ENCODE measurements at regions not wholly inside any gene's neighbourhood (a gene's known extent, or its start where the extent isn't known, plus 50 kb on each side); places are given as distances from the start of the nearest gene placed in this dataset.

DNA sequence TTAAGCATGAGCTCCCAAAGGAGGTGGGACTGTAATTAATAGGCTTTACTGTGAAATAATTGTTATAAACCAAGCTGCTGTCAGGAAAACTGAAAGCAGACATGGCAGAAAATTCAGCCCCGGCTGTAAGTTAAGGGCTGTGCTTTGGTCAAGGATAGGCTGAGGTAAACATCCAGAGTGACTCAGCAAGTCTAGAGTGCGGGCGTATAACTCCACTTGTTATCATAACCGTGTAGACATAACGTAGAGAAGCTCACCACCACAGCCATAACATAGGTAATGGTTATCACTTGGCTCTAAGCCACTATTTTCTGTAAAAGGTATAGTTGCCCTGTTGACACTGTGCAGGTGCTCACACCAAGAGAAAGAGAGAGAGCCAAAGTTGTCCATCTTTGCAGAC lies 316.8 kb downstream of the DCDC2C start:
- no peak for TF ChIP-seq ZNF501 (tag by site-specific recombination; IDR thresholded peaks at IDR 0.05)
- TF ChIP-seq, protein P1, sequence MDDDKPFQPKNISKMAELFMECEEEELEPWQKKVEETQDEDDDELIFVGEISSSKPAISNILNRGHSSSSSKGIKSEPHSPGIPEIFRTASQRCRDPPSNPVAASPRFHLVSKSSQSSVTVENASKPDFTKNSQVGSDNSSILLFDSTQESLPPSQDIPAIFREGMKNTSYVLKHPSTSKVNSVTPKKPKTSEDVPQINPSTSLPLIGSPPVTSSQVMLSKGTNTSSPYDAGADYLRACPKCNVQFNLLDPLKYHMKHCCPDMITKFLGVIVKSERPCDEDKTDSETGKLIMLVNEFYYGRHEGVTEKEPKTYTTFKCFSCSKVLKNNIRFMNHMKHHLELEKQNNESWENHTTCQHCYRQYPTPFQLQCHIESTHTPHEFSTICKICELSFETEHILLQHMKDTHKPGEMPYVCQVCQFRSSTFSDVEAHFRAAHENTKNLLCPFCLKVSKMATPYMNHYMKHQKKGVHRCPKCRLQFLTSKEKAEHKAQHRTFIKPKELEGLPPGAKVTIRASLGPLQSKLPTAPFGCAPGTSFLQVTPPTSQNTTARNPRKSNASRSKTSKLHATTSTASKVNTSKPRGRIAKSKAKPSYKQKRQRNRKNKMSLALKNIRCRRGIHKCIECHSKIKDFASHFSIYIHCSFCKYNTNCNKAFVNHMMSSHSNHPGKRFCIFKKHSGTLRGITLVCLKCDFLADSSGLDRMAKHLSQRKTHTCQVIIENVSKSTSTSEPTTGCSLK (tag by site-specific recombination; IDR thresholded peaks at IDR 0.05), result no peak
- TF ChIP-seq ZBTB8A (tag by site-specific recombination; IDR thresholded peaks at IDR 0.05), result no peak
- TF ChIP-seq ZSCAN30 (tag by site-specific recombination; IDR thresholded peaks at IDR 0.05), result no peak
- TF ChIP-seq, protein P2, sequence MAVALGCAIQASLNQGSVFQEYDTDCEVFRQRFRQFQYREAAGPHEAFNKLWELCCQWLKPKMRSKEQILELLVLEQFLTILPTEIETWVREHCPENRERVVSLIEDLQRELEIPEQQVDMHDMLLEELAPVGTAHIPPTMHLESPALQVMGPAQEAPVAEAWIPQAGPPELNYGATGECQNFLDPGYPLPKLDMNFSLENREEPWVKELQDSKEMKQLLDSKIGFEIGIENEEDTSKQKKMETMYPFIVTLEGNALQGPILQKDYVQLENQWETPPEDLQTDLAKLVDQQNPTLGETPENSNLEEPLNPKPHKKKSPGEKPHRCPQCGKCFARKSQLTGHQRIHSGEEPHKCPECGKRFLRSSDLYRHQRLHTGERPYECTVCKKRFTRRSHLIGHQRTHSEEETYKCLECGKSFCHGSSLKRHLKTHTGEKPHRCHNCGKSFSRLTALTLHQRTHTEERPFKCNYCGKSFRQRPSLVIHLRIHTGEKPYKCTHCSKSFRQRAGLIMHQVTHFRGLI (tag by site-specific recombination; IDR thresholded peaks at IDR 0.05), result no peak
- TF ChIP-seq, protein P3, sequence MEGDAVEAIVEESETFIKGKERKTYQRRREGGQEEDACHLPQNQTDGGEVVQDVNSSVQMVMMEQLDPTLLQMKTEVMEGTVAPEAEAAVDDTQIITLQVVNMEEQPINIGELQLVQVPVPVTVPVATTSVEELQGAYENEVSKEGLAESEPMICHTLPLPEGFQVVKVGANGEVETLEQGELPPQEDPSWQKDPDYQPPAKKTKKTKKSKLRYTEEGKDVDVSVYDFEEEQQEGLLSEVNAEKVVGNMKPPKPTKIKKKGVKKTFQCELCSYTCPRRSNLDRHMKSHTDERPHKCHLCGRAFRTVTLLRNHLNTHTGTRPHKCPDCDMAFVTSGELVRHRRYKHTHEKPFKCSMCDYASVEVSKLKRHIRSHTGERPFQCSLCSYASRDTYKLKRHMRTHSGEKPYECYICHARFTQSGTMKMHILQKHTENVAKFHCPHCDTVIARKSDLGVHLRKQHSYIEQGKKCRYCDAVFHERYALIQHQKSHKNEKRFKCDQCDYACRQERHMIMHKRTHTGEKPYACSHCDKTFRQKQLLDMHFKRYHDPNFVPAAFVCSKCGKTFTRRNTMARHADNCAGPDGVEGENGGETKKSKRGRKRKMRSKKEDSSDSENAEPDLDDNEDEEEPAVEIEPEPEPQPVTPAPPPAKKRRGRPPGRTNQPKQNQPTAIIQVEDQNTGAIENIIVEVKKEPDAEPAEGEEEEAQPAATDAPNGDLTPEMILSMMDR (tag by site-specific recombination; IDR thresholded peaks at IDR 0.05), result no peak
- TF ChIP-seq, protein P4, sequence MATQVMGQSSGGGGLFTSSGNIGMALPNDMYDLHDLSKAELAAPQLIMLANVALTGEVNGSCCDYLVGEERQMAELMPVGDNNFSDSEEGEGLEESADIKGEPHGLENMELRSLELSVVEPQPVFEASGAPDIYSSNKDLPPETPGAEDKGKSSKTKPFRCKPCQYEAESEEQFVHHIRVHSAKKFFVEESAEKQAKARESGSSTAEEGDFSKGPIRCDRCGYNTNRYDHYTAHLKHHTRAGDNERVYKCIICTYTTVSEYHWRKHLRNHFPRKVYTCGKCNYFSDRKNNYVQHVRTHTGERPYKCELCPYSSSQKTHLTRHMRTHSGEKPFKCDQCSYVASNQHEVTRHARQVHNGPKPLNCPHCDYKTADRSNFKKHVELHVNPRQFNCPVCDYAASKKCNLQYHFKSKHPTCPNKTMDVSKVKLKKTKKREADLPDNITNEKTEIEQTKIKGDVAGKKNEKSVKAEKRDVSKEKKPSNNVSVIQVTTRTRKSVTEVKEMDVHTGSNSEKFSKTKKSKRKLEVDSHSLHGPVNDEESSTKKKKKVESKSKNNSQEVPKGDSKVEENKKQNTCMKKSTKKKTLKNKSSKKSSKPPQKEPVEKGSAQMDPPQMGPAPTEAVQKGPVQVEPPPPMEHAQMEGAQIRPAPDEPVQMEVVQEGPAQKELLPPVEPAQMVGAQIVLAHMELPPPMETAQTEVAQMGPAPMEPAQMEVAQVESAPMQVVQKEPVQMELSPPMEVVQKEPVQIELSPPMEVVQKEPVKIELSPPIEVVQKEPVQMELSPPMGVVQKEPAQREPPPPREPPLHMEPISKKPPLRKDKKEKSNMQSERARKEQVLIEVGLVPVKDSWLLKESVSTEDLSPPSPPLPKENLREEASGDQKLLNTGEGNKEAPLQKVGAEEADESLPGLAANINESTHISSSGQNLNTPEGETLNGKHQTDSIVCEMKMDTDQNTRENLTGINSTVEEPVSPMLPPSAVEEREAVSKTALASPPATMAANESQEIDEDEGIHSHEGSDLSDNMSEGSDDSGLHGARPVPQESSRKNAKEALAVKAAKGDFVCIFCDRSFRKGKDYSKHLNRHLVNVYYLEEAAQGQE (tag by site-specific recombination; IDR thresholded peaks at IDR 0.05), result no peak
- TF ChIP-seq ZNF707 (tag by site-specific recombination; IDR thresholded peaks at IDR 0.05), result no peak
